HFFc6 (cell line): ENCODE measurements at regions not wholly inside any gene's neighbourhood (a gene's known extent, or its start where the extent isn't known, plus 50 kb on each side); places are given as distances from the start of the nearest gene placed in this dataset.

ENCODE experiments used
- DNase-seq: peaks from one replicate; pipeline ENCODE4 v3.0.0-alpha.2; 2018
- H3K27ac Mint-ChIP-seq: 2 replicates; pipeline ENCODE4 v1.8.0; 2020; ENCODE audit warnings: mild to moderate bottlenecking, mixed read lengths
- H3K27me3 Mint-ChIP-seq: 2 replicates; pipeline ENCODE4 v1.8.0; 2021; ENCODE audit warnings: mild to moderate bottlenecking, moderate library complexity, mixed read lengths; ENCODE audit not compliant: insufficient read depth
- H3K36me3 Mint-ChIP-seq: 2 replicates; pipeline ENCODE4 v1.8.0; 2021; ENCODE audit warnings: low read depth, mixed read lengths
- H3K4me1 Mint-ChIP-seq: 2 replicates; pipeline ENCODE4 v1.8.0; 2020; ENCODE audit warnings: low read depth, mixed read lengths
- H3K4me3 Mint-ChIP-seq: 2 replicates; pipeline ENCODE4 v1.8.0; 2020; ENCODE audit warnings: mild to moderate bottlenecking, moderate library complexity, mixed read lengths
- H3K9me3 Mint-ChIP-seq: 2 replicates; pipeline ENCODE4 v1.8.0; 2020; ENCODE audit warnings: mild to moderate bottlenecking, mixed read lengths
- CTCF ChIP-seq: fragments of 200-600 bp; sonication (generic); IDR thresholded peaks from 2 replicates; pipeline ENCODE4 v1.5.0; 2021; ENCODE audit warnings: antibody characterized with exemption, mild to moderate bottlenecking

DNA sequence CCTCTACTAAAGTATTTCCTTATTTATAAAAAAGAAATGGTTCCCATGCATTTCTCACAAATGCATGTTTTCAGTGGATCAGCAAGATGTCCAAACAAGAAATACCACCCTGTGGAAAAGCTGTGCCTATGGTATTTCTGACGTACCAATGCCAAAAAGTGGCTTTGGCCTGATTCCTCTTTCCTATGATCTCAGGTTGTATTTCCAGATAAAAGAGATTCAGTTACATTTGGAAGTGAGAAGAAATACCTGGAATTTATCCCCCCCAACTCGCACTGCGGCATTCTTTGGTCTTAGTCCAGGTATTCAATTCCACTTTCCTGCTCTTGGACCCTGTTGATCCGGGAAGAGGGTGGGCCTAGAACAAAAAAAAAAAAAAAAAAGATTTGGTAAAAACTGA is 815.9 kb upstream of the FRG1 start:
- no peaks in the 10 kb centered on the region; the same call in 1 of the 2 replicates for H3K27me3 Mint-ChIP-seq
- H3K9me3 Mint-ChIP-seq, result no peaks in the 10 kb centered on the region
- no peaks in the 10 kb centered on the region for H3K36me3 Mint-ChIP-seq
- H3K27ac Mint-ChIP-seq, result no peak overlapping the region
- no peak for DNase-seq
- H3K4me3 Mint-ChIP-seq, result no peak overlapping the region
- TF ChIP-seq CTCF, result no peak
- H3K4me1 Mint-ChIP-seq, result no peaks in the 10 kb centered on the region

DNA sequence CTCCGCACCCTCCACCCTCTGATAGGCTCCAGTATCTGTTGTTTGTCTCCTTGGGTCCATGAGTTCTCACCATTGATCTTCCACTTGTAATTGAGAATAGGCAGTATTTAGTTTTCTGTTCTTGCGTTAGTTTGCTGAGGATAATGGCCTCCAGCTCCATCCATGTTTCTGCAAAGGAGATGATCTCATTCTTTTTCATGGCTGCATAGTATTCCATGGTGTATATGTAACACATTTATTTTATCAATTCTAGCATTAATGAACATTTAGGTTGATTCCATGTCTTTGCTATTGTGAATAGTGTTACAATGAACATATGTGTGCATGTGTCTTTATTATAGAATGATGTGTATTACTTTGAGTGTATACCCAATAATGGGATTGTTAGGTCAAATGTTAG is 814.6 kb upstream of the FRG1 start:
- H3K4me3 Mint-ChIP-seq, result no peak overlapping the region
- H3K36me3 Mint-ChIP-seq, result no peaks in the 10 kb centered on the region
- TF ChIP-seq CTCF, result no peak
- no peak for DNase-seq
- H3K27me3 Mint-ChIP-seq, result no peaks in the 10 kb centered on the region; the same call in 1 of the 2 replicates
- H3K4me1 Mint-ChIP-seq, result no peaks in the 10 kb centered on the region
- H3K27ac Mint-ChIP-seq, result no peak overlapping the region
- H3K9me3 Mint-ChIP-seq, result no peaks in the 10 kb centered on the region

DNA sequence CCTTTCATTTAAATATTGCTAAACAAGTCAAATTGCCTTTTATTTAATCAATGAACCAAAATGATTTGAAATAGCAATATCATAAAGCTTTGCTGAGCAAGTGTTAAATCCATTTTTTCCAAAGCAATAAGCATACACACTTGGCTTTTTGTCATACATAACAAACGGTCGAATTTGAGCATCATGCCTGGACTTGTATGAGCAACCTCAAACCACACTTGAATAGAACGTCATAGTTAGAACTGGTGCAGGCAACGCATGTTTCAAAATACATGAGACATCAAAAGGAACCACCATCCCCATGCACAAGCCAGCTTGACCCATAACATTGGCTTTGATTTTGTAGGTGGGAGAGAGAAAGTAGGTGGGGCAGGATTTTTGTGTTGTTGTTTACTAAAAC is 812.3 kb upstream of the FRG1 start:
- DNase-seq, result no peak
- Mint-ChIP-seq H3K36me3 (no peaks in the 10 kb centered on the region), H3K4me3 (no peak overlapping the region), H3K27me3 (no peaks in the 10 kb centered on the region; the same call in none of the 2 replicates), H3K9me3 (no peaks in the 10 kb centered on the region), H3K27ac (no peak overlapping the region), H3K4me1 (no peaks in the 10 kb centered on the region)
- TF ChIP-seq CTCF, result no peak

GRCh38 chr4:189129044-189129694 is 811.5 kb upstream of the FRG1 start:
- H3K27ac Mint-ChIP-seq, result no peak overlapping the region
- H3K36me3 Mint-ChIP-seq, result no peaks in the 10 kb centered on the region
- no peak overlapping the region for H3K4me3 Mint-ChIP-seq
- H3K4me1 Mint-ChIP-seq, result no peaks in the 10 kb centered on the region
- no peaks in the 10 kb centered on the region; the same call in none of the 2 replicates for H3K27me3 Mint-ChIP-seq
- no peak for DNase-seq
- no peaks in the 10 kb centered on the region for H3K9me3 Mint-ChIP-seq
- TF ChIP-seq CTCF, result no peak

DNA sequence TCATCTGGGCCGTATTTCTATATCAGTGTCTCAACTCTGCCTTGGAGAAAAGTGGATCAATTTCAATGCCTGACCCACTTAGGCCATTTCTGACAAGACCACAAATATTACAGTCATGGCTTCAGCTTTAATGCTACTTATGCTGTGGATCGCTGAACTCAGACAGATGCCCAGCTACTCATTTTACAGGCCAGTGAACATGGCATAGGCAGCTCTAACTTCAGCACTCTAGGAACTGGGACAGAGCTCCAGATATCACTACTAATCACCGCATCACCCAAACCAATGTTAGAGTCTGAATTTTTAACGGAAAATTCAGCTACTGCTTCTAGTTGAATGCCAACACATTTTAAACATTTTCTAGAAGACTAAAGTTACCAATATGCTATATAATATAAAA is 809.6 kb upstream of the FRG1 start:
- Mint-ChIP-seq H3K27me3 (no peaks in the 10 kb centered on the region; the same call in none of the 2 replicates), H3K27ac (no peak overlapping the region), H3K4me1 (no peaks in the 10 kb centered on the region), H3K9me3 (no peaks in the 10 kb centered on the region), H3K36me3 (no peaks in the 10 kb centered on the region), H3K4me3 (no peak overlapping the region)
- no peak for TF ChIP-seq CTCF
- DNase-seq, result no peak
